A673 (cell line): ENCODE measurements at regions not wholly inside any gene's neighbourhood (a gene's known extent, or its start where the extent isn't known, plus 50 kb on each side); places are given as distances from the start of the nearest gene placed in this dataset.

Experiments
- BruUV-seq: library from RNA; stranded (reverse); fragments of 400-500 nt; replicated peaks from 2 replicates; lab custom pipeline; 2021; lab: Mats Ljungman, UMichigan
- CTCF ChIA-PET: fragments of 300-600 bp; sonication (Branson Sonifier 250); formaldehyde crosslinking; loops from one replicate; lab custom pipeline; 2022; ENCODE audit warnings: antibody characterized with exemption; lab: Charles Lee
- POLR2A ChIA-PET: fragments of 300-600 bp; sonication (Branson Sonifier 250); formaldehyde crosslinking; loops from one replicate; lab custom pipeline; 2022; ENCODE audit warnings: antibody characterized with exemption; ENCODE audit not compliant: low non-redundant PET; lab: Charles Lee
- DNase-seq: peaks from one replicate; pipeline ENCODE4 v3.0.0-alpha.2; 2015; ENCODE audit warnings: low spot score
- H3K27ac ChIP-seq: fragments of 200-600 bp; sonication (generic); 2 replicates; pipeline ENCODE4 v1.5.1; 2016; ENCODE audit warnings: mixed run types, low read depth, mild to moderate bottlenecking, mixed read lengths, antibody characterized with exemption, low read length; ENCODE audit not compliant: poor library complexity, severe bottlenecking
- H3K27me3 ChIP-seq: fragments of 200-600 bp; sonication (generic); replicated peaks from 2 replicates; pipeline ENCODE4 v1.6.1; 2017; ENCODE audit warnings: mixed run types, low read depth, mild to moderate bottlenecking, mixed read lengths, antibody characterized with exemption, low read length; ENCODE audit not compliant: insufficient read depth, poor library complexity
- H3K36me3 ChIP-seq: fragments of 200-600 bp; sonication (generic); 2 replicates; pipeline ENCODE4 v1.6.1; 2016; ENCODE audit warnings: mixed run types, mild to moderate bottlenecking, mixed read lengths, antibody characterized with exemption, low read length; ENCODE audit not compliant: insufficient read depth, poor library complexity, severe bottlenecking
- H3K4me1 ChIP-seq: fragments of 200-600 bp; sonication (generic); 2 replicates; pipeline ENCODE4 v1.6.1; 2017; ENCODE audit warnings: mixed run types, mild to moderate bottlenecking, mixed read lengths, antibody characterized with exemption, low read length; ENCODE audit not compliant: insufficient read depth, poor library complexity, severe bottlenecking
- H3K4me3 ChIP-seq: fragments of 200-600 bp; sonication (generic); 2 replicates; pipeline ENCODE4 v1.5.1; 2016; ENCODE audit warnings: low read depth, mixed run types, mild to moderate bottlenecking, mixed read lengths, low read length; ENCODE audit not compliant: poor library complexity, severe bottlenecking
- H3K9me3 ChIP-seq: fragments of 200-600 bp; sonication (generic); 2 replicates; pipeline ENCODE4 v1.6.1; 2016; ENCODE audit warnings: mixed run types, low read depth, mild to moderate bottlenecking, mixed read lengths, antibody characterized with exemption, low read length; ENCODE audit not compliant: poor library complexity, severe bottlenecking
- CTCF ChIP-seq: fragments of 300-800, 200-600 bp; sonication (generic); conservative IDR thresholded peaks from 2 replicates; pipeline ENCODE4 v1.5.1; 2017; ENCODE audit warnings: low read depth, mild to moderate bottlenecking, antibody characterized with exemption, low read length, moderate library complexity, mixed read lengths
- EZH2 ChIP-seq: fragments of 200-600 bp; sonication (generic); IDR thresholded peaks from 2 replicates; pipeline ENCODE4 v1.6.1; 2017; ENCODE audit warnings: borderline replicate concordance, low read depth, mild to moderate bottlenecking, mixed read lengths, antibody characterized with exemption, low read length; ENCODE audit not compliant: poor library complexity, severe bottlenecking
- intact Hi-C: fragments of 100-400 bp; cut with micrococcal nuclease; formaldehyde crosslinking; loops from one replicate; pipeline ENCODE4 v1.10.0; 2022; ENCODE audit not compliant: unreplicated experiment

GRCh38 chr18:8975624-8976023 is 126.9 kb upstream of the NDUFV2 start:
- H3K36me3 ChIP-seq: no peaks in the 10 kb centered on the region
- no peaks in the 10 kb centered on the region for H3K27me3 ChIP-seq
- CTCF ChIA-PET: no interaction called here
- POLR2A ChIA-PET: no interaction called here
- no peak overlapping the region for H3K27ac ChIP-seq
- no peaks in the 10 kb centered on the region for H3K9me3 ChIP-seq
- no peaks in the 10 kb centered on the region for H3K4me1 ChIP-seq
- DNase-seq: no peak
- intact Hi-C loops: no loop called here
- no TSS peak for BruUV-seq
- no peak for TF ChIP-seq EZH2
- no peak for TF ChIP-seq CTCF
- H3K4me3 ChIP-seq: no peak overlapping the region

DNA sequence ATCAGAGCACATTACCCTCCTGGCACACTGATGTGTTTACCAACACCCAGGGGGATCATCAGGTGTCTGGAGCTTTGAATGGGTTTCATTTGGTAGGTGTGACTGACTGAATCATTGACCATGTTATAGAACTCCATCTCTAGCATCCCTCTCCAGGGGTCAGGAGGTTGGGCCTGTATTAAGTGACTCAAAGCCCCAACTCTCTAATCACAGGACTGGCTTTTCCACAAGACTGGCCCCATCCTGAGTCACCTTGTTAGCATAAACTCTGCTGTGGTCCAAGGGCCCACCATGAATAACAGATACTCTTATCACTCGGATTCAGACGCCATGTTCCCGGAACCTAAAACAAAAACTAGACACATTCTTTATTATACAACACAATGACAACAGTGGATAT is 125.9 kb upstream of the NDUFV2 start:
- no peak overlapping the region for H3K27ac ChIP-seq
- ChIA-PET CTCF (no interaction called here), POLR2A (no interaction called here)
- no peaks in the 10 kb centered on the region for H3K36me3 ChIP-seq
- no peaks in the 10 kb centered on the region for H3K4me1 ChIP-seq
- TF ChIP-seq CTCF (no peak), EZH2 (no peak)
- no peaks in the 10 kb centered on the region for H3K27me3 ChIP-seq
- intact Hi-C loops: no loop called here
- no peaks in the 10 kb centered on the region for H3K9me3 ChIP-seq
- DNase-seq: no peak
- no peak overlapping the region for H3K4me3 ChIP-seq
- BruUV-seq: no TSS peak

GRCh38 chr18:8977166-8977565 is 125.3 kb upstream of the NDUFV2 start:
- ChIA-PET POLR2A (no interaction called here), CTCF (no interaction called here)
- H3K27me3 ChIP-seq: no peaks in the 10 kb centered on the region
- H3K36me3 ChIP-seq: no peaks in the 10 kb centered on the region
- BruUV-seq: no TSS peak
- H3K4me1 ChIP-seq: no peaks in the 10 kb centered on the region
- no peak overlapping the region for H3K4me3 ChIP-seq
- no peak overlapping the region for H3K27ac ChIP-seq
- intact Hi-C loops: no loop called here
- TF ChIP-seq EZH2 (no peak), CTCF (no peak)
- H3K9me3 ChIP-seq: no peaks in the 10 kb centered on the region
- DNase-seq: no peak
